IPS DF 6.9 (cell line): ENCODE measurements at regions not wholly inside any gene's neighbourhood (a gene's known extent, or its start where the extent isn't known, plus 50 kb on each side); places are given as distances from the start of the nearest gene placed in this dataset.
"Not testable (repeated sequence)": the region's sequence is repeated elsewhere in the genome, so short reads cannot be mapped to it uniquely, and the experiment has no call there.

ENCODE experiments used
- DNase-seq: peaks from one replicate; pipeline ENCODE4 v3.0.0-alpha.2; 2013; ENCODE audit warnings: low read depth, low spot score
- H3K27ac ChIP-seq: one replicate; pipeline ENCODE4 v1.5.1; 2013; ENCODE audit warnings: low read length, control low read depth
- H3K27me3 ChIP-seq: 2 replicates; pipeline ENCODE4 v1.6.1; 2013; ENCODE audit warnings: mild to moderate bottlenecking, low read length; ENCODE audit not compliant: control insufficient read depth, insufficient read depth
- H3K36me3 ChIP-seq: 2 replicates; pipeline ENCODE4 v1.6.1; 2013; ENCODE audit warnings: low read length; ENCODE audit not compliant: control insufficient read depth, insufficient read depth
- H3K4me1 ChIP-seq: 2 replicates; pipeline ENCODE4 v1.6.1; 2013; ENCODE audit warnings: low read length; ENCODE audit not compliant: control insufficient read depth, insufficient read depth
- H3K4me3 ChIP-seq: 2 replicates; pipeline ENCODE4 v1.5.1; 2013; ENCODE audit warnings: mild to moderate bottlenecking, low read length
- H3K9me3 ChIP-seq: 2 replicates; pipeline ENCODE4 v1.6.1; 2013; ENCODE audit warnings: low read length, inconsistent platforms; ENCODE audit not compliant: control insufficient read depth, insufficient read depth
- WGBS: extraction: QIAGEN DNeasy Blood & Tissue Kit; methylation state at CpG from one replicate; pipeline ENCODE4 v1.1.7; 2013; ENCODE audit warnings: mixed read lengths, missing lambda C conversion rate; ENCODE audit not compliant: insufficient read length, insufficient coverage; 5-methylcytosine and 5-hydroxymethylcytosine counted together

- H3K36me3 ChIP-seq, H3K4me1 ChIP-seq, DNase-seq, H3K4me3 ChIP-seq, H3K27ac ChIP-seq, H3K9me3 ChIP-seq, H3K27me3 ChIP-seq: not testable (repeated sequence)
- WGBS = no CpG with 5 or more reads among the region's 1 CpG
Measured at GRCh38 chr4:124169524-124169923, 543.0 kb downstream of the ANKRD50 start.

GRCh38 chr4:124173912-124174311 is 538.6 kb downstream of the ANKRD50 start:
- no peak for DNase-seq
- Histone ChIP-seq H3K4me3 (no peak overlapping the region), H3K36me3 (no peaks in the 10 kb centered on the region), H3K9me3 (no peaks in the 10 kb centered on the region), H3K4me1 (no peaks in the 10 kb centered on the region), H3K27me3 (no peaks in the 10 kb centered on the region), H3K27ac (no peak overlapping the region)
- WGBS = no CpG with 5 or more reads among the region's 2 CpGs

- DNase-seq = no peak
- no CpG with 5 or more reads among the region's 4 CpGs for WGBS
Measured at GRCh38 chr4:124177647-124178425, 534.7 kb downstream of the ANKRD50 start.

GRCh38 chr4:124178449-124179021 is 534.0 kb downstream of the ANKRD50 start:
- H3K4me3 ChIP-seq = no peak overlapping the region
- no CpG with 5 or more reads among the region's 4 CpGs for WGBS
- no peaks in the 10 kb centered on the region for H3K36me3 ChIP-seq
- no peaks in the 10 kb centered on the region for H3K27me3 ChIP-seq
- no peak overlapping the region for H3K27ac ChIP-seq
- no peaks in the 10 kb centered on the region for H3K9me3 ChIP-seq
- no peak for DNase-seq
- no peaks in the 10 kb centered on the region for H3K4me1 ChIP-seq

More at GRCh38 chr4:124177647-124178425, 534.7 kb downstream of the ANKRD50 start:
- H3K4me1 ChIP-seq = no peaks in the 10 kb centered on the region
- H3K4me3 ChIP-seq = no peak overlapping the region
- H3K27me3 ChIP-seq = no peaks in the 10 kb centered on the region
- no peak overlapping the region for H3K27ac ChIP-seq
- no peaks in the 10 kb centered on the region for H3K36me3 ChIP-seq
- H3K9me3 ChIP-seq = no peaks in the 10 kb centered on the region

GRCh38 chr4:124179506-124180186 is 532.9 kb downstream of the ANKRD50 start:
- H3K27ac ChIP-seq = no peak overlapping the region
- H3K27me3 ChIP-seq = no peaks in the 10 kb centered on the region
- no peak for DNase-seq
- H3K4me3 ChIP-seq = no peak overlapping the region
- WGBS = no CpG with 5 or more reads among the region's 5 CpGs
- H3K4me1 ChIP-seq = no peaks in the 10 kb centered on the region
- no peaks in the 10 kb centered on the region for H3K9me3 ChIP-seq
- H3K36me3 ChIP-seq = no peaks in the 10 kb centered on the region

- no peaks in the 10 kb centered on the region for H3K27me3 ChIP-seq
Measured at GRCh38 chr4:124181039-124181438, 531.5 kb downstream of the ANKRD50 start.

GRCh38 chr4:124183231-124183630 is 529.3 kb downstream of the ANKRD50 start:
- DNase-seq = no peak
- Histone ChIP-seq H3K4me3 (no peak overlapping the region), H3K9me3 (no peaks in the 10 kb centered on the region), H3K36me3 (no peaks in the 10 kb centered on the region), H3K27me3 (no peaks in the 10 kb centered on the region), H3K4me1 (no peaks in the 10 kb centered on the region), H3K27ac (no peak overlapping the region)
- WGBS = no CpG with 5 or more reads among the region's 2 CpGs

More at GRCh38 chr4:124181039-124181438, 531.5 kb downstream of the ANKRD50 start:
- Histone ChIP-seq H3K36me3 (no peaks in the 10 kb centered on the region), H3K27ac (no peak overlapping the region), H3K4me1 (no peaks in the 10 kb centered on the region), H3K9me3 (no peaks in the 10 kb centered on the region), H3K4me3 (no peak overlapping the region)
- WGBS = no CpG with 5 or more reads among the region's 2 CpGs
- DNase-seq = no peak

GRCh38 chr4:124183926-124184325 is 528.6 kb downstream of the ANKRD50 start:
- Histone ChIP-seq H3K4me1 (no peaks in the 10 kb centered on the region), H3K36me3 (no peaks in the 10 kb centered on the region), H3K9me3 (no peaks in the 10 kb centered on the region), H3K4me3 (no peak overlapping the region), H3K27me3 (no peaks in the 10 kb centered on the region), H3K27ac (no peak overlapping the region)
- DNase-seq = no peak

GRCh38 chr4:124184792-124185191 is 527.7 kb downstream of the ANKRD50 start:
- WGBS = no CpG with 5 or more reads among the region's 1 CpG
- H3K4me3 ChIP-seq = no peak overlapping the region
- DNase-seq = no peak
- no peaks in the 10 kb centered on the region for H3K9me3 ChIP-seq
- no peaks in the 10 kb centered on the region for H3K36me3 ChIP-seq
- H3K4me1 ChIP-seq = no peaks in the 10 kb centered on the region
- H3K27me3 ChIP-seq = no peaks in the 10 kb centered on the region
- no peak overlapping the region for H3K27ac ChIP-seq

- no peaks in the 10 kb centered on the region for H3K36me3 ChIP-seq
- no peak overlapping the region for H3K27ac ChIP-seq
- H3K4me1 ChIP-seq = no peaks in the 10 kb centered on the region
- H3K4me3 ChIP-seq = no peak overlapping the region
- no CpG with 5 or more reads among the region's 2 CpGs for WGBS
- no peaks in the 10 kb centered on the region for H3K9me3 ChIP-seq
- no peaks in the 10 kb centered on the region for H3K27me3 ChIP-seq
- DNase-seq = no peak
Measured at GRCh38 chr4:124188595-124188994, 523.9 kb downstream of the ANKRD50 start.
